KOPT-K1 (cell line): ENCODE measurements at regions not wholly inside any gene's neighbourhood (a gene's known extent, or its start where the extent isn't known, plus 50 kb on each side); places are given as distances from the start of the nearest gene placed in this dataset.

Experiments
- H3K27ac ChIP-seq: fragments of 200-600 bp; sonication (generic); 2 replicates; pipeline ENCODE4 v1.5.1; 2016; ENCODE audit warnings: antibody characterized with exemption, mild to moderate bottlenecking, low read depth, low read length; ENCODE audit not compliant: poor library complexity, severe bottlenecking
- H3K36me3 ChIP-seq: fragments of 200-600 bp; sonication (generic); 2 replicates; pipeline ENCODE4 v1.5.1; 2017; ENCODE audit warnings: antibody characterized with exemption, mild to moderate bottlenecking, low read length, moderate library complexity; ENCODE audit not compliant: insufficient read depth
- H3K9me3 ChIP-seq: fragments of 200-600 bp; sonication (generic); 2 replicates; pipeline ENCODE4 v1.5.1; 2017; ENCODE audit warnings: antibody characterized with exemption, low read length, mild to moderate bottlenecking; ENCODE audit not compliant: insufficient read depth, poor library complexity, severe bottlenecking

DNA sequence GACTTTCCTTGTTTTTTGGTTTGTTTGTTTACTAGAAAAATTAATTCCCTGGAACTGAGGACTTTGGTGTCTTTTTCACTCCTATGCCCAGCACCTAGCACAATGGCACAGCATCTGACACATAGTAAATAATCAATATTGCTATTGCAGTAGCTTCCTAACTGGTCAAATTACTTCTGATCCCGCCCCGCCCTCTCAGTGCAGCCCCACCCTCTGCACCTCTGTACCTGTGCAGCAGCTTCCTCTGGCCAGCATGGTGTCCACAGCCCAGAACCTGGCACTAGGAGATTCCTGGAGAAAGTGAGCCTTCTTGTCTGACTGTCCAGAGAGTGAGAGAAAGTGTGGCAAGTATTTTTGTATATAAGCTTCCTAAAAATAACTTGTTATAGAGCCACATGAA is 343.2 kb downstream of the ZNF608 start:
- H3K27ac ChIP-seq: no peak overlapping the region
- H3K36me3 ChIP-seq: no peaks in the 10 kb centered on the region
- H3K9me3 ChIP-seq: no peaks in the 10 kb centered on the region

GRCh38 chr5:124402144-124402581 is 344.3 kb downstream of the ZNF608 start:
- no peaks in the 10 kb centered on the region for H3K9me3 ChIP-seq
- H3K27ac ChIP-seq: no peak overlapping the region
- no peaks in the 10 kb centered on the region for H3K36me3 ChIP-seq

DNA sequence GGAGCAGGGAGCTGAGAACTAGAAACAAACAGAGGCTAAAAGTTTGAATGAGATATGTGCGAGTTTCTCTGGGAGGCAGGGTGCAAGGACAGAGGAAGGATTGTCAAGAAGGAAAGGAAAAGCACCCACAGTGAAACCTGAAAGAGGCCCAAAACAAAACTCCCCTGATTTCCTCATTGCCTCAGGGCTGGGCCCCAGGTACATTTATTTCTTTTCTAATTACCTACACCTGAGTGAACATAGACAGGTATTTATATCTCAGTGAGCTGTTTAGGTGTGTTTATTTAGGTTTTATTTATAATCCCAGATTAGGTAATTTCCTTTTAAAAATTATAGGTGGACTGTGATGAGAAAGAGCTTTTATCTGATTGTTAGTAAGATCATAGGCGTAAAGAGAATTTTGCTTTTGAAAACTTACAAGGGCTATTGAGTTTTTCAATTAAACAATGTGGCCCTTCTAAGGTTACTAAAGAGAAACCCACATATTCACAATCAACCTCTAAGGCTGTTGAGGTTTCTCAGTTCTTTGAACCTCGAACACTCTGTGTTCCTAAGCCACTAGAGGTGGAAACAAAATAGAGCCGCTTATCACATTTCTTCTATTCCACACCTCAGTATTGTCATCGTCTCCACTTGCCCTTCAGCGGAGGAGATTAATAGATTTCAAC is 344.8 kb downstream of the ZNF608 start:
- H3K9me3 ChIP-seq: no peaks in the 10 kb centered on the region
- H3K36me3 ChIP-seq: no peaks in the 10 kb centered on the region
- H3K27ac ChIP-seq: no peak overlapping the region

GRCh38 chr5:124399426-124399961 is 346.9 kb downstream of the ZNF608 start:
- H3K9me3 ChIP-seq: no peaks in the 10 kb centered on the region
- no peak overlapping the region for H3K27ac ChIP-seq
- H3K36me3 ChIP-seq: no peaks in the 10 kb centered on the region

- no peaks in the 10 kb centered on the region for H3K36me3 ChIP-seq
- no peak overlapping the region for H3K27ac ChIP-seq
- H3K9me3 ChIP-seq: no peaks in the 10 kb centered on the region
Observed at GRCh38 chr5:124398460-124398859, 348.0 kb downstream of the ZNF608 start.

GRCh38 chr5:124397317-124397716 is 349.1 kb downstream of the ZNF608 start:
- Histone ChIP-seq H3K9me3 (no peaks in the 10 kb centered on the region), H3K27ac (no peak overlapping the region), H3K36me3 (no peaks in the 10 kb centered on the region)

DNA sequence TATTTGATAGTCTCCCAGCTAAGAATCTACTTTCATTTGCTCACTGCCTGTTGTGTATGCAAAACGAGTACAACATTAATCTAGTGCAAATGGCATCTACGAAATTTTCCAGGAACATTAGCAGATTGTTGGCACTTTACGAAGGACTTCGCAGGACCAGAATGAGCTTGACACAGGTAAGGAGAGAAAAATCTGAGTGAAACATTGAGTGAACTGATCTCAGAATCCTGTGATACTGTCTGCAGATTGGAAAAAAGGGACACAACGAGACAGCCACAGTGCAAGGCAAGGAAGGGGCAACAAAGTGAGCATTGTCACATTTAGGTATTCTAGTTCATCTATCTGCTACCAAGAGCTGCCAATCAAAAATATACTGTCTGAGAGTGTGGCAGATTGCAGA is 350.5 kb downstream of the ZNF608 start:
- Histone ChIP-seq H3K36me3 (no peaks in the 10 kb centered on the region), H3K27ac (no peak overlapping the region), H3K9me3 (no peaks in the 10 kb centered on the region)

DNA sequence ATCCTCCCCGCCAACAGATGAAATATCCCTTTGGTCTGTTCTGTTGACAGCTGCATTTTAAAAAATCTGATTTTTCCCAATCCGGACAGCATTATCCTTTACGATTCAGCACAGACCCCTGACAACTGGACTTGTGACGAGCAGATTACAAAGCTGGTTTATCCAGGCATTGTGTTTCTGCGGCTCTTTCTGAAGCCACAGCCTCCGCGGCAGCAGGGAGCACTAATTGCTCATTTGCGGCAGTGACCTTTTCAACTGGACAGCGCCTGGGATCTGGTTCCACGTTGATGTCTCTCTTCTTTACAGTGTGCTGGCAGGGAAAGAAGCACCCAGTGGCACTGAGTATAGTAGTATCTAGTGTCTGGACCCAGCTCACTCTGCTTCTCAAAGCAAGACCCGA is 351.2 kb downstream of the ZNF608 start:
- H3K27ac ChIP-seq: no peak overlapping the region
- H3K36me3 ChIP-seq: no peaks in the 10 kb centered on the region
- H3K9me3 ChIP-seq: no peaks in the 10 kb centered on the region

GRCh38 chr5:124394700-124395245 is 351.7 kb downstream of the ZNF608 start:
- Histone ChIP-seq H3K9me3 (no peaks in the 10 kb centered on the region), H3K27ac (no peak overlapping the region), H3K36me3 (no peaks in the 10 kb centered on the region)

GRCh38 chr5:124393584-124394379 is 352.7 kb downstream of the ZNF608 start:
- no peak overlapping the region for H3K27ac ChIP-seq
- H3K36me3 ChIP-seq: no peaks in the 10 kb centered on the region
- no peaks in the 10 kb centered on the region for H3K9me3 ChIP-seq

- no peaks in the 10 kb centered on the region for H3K36me3 ChIP-seq
- H3K27ac ChIP-seq: no peak overlapping the region
- H3K9me3 ChIP-seq: peaks cover 6% of the 10 kb centered on the region
Observed at GRCh38 chr5:124383693-124384092, 362.7 kb downstream of the ZNF608 start.

- H3K36me3 ChIP-seq: no peaks in the 10 kb centered on the region
Observed at GRCh38 chr5:124377386-124377785, 369.1 kb downstream of the ZNF608 start.

DNA sequence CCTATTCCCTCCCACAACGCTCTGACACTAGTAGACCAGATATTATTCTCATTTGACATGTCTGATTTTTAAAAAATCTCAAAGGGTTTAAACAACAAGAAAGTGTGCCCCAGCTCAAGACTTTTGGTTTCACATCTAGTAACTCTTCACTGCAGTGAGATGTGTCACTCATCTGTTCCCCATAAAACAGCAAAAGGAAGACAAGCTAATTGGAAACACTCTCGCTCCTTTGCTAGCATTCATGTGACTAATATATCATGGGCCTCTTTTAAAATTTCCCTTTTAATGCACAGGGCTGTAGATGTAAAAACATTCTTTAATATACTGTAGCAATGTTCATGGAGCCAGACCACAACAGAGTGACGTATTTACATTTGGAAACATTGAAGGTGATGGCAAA is 372.6 kb downstream of the ZNF608 start:
- Histone ChIP-seq H3K9me3 (no peaks in the 10 kb centered on the region), H3K36me3 (no peaks in the 10 kb centered on the region), H3K27ac (no peak overlapping the region)

More at GRCh38 chr5:124377386-124377785, 369.1 kb downstream of the ZNF608 start:
- no peaks in the 10 kb centered on the region for H3K9me3 ChIP-seq
- no peak overlapping the region for H3K27ac ChIP-seq

GRCh38 chr5:124372457-124372856 is 374.0 kb downstream of the ZNF608 start:
- no peak overlapping the region for H3K27ac ChIP-seq
- no peaks in the 10 kb centered on the region for H3K9me3 ChIP-seq

DNA sequence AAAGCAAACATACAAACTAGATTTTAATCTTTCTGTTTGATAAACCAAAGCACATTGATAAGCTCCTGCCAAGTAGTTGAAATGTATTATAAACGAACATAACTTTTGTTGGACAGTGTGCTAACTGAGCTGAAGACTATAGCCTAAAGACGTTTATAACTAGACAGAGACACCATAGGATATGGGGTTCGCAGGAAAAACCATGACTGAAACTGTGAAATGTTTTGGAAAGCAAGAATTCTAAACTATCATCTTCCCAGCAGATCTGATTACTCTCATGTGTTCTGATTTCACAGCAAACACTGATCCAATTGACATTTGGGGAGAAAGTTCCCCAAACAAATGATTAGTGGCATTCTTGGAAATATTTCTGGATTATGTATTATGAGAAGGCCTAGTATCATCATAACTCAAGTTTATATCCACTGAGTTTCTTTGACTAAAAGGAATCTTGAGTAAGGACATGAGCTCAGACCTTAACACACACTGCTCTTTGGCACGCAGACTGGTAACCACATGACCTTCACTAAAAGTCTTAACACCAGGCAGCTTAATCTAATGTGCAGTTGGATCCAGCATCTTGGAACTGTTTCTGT is 375.2 kb downstream of the ZNF608 start:
- Histone ChIP-seq H3K36me3 (no peaks in the 10 kb centered on the region), H3K27ac (no peak overlapping the region), H3K9me3 (no peaks in the 10 kb centered on the region)

More at GRCh38 chr5:124372457-124372856, 374.0 kb downstream of the ZNF608 start:
- no peaks in the 10 kb centered on the region for H3K36me3 ChIP-seq
